K562 (cell line): ENCODE measurements at regions not wholly inside any gene's neighbourhood (a gene's known extent, or its start where the extent isn't known, plus 50 kb on each side); places are given as distances from the start of the nearest gene placed in this dataset.
A peak's percentile ranks its signal among the peaks of the same experiment; 100 is the strongest.

Experiments
- ARID3A ChIP-seq: IDR thresholded peaks from 2 replicates; pipeline ENCODE4 v1.6.1; 2012; ENCODE audit warnings: low read depth, low read length, improper control_type of control experiment, borderline replicate concordance
- BACH1 ChIP-seq: fragments of 200-800 bp; sonication (Bioruptor generic); IDR thresholded peaks from 2 replicates; pipeline ENCODE4 v1.6.1; 2016; ENCODE audit warnings: missing genetic modification characterization, missing compliant biosample characterization
- CC2D1A ChIP-seq: fragments of 450-650 bp; IDR thresholded peaks from 2 replicates; pipeline ENCODE4 v1.6.1; 2017; ENCODE audit warnings: mild to moderate bottlenecking
- E2F5 ChIP-seq: sonication (generic); formaldehyde crosslinking; IDR thresholded peaks from 2 replicates; pipeline ENCODE4 v1.8.0; 2022; ENCODE audit warnings: mild to moderate bottlenecking, missing genetic modification reagents
- E2F8 ChIP-seq: fragments of 450-650 bp; IDR thresholded peaks from 2 replicates; pipeline ENCODE4 v1.7.1; 2018; ENCODE audit warnings: mild to moderate bottlenecking, low read depth; ENCODE audit not compliant: partially characterized antibody
- EGR1 ChIP-seq: fragments of 450-650 bp; conservative IDR thresholded peaks from 2 replicates; pipeline ENCODE4 v1.6.1; 2017; ENCODE audit warnings: mild to moderate bottlenecking
- ELF4 ChIP-seq: fragments of 450-650 bp; formaldehyde crosslinking; IDR thresholded peaks from 2 replicates; pipeline ENCODE4 v1.4.0; 2022; ENCODE audit warnings: missing genetic modification characterization
- JUN ChIP-seq, 2 experiments: sonication (generic) in 1 of 2; formaldehyde crosslinking in 1 of 2; IDR thresholded peaks; 2 replicates each; pipeline versions ENCODE4 v1.6.1 to v1.8.0; 2012 to 2022; ENCODE audit warnings: borderline replicate concordance in 2 of 2, mild to moderate bottlenecking in 2 of 2, improper control_type of control experiment in 1 of 2, low read depth in 1 of 2, low read length in 1 of 2, missing genetic modification reagents in 1 of 2
- KAT2B ChIP-seq: IDR thresholded peaks from one replicate; pipeline ENCODE4 v1.6.1; 2012; ENCODE audit warnings: low read depth, mild to moderate bottlenecking, control low read depth, inconsistent platforms, low read length, moderate library complexity
- NONO ChIP-seq, 2 experiments: fragments of 200-400 bp in 1 of 2; fragments of 450-650 bp in 1 of 2; formaldehyde crosslinking in 1 of 2; IDR thresholded peaks; 2 replicates each; pipeline ENCODE4 v1.6.1; 2017; ENCODE audit warnings: low read depth in 2 of 2, mild to moderate bottlenecking in 2 of 2, moderate library complexity in 2 of 2, low read length in 1 of 2
- NR2F6 ChIP-seq: fragments of 450-650 bp; formaldehyde crosslinking; IDR thresholded peaks from 2 replicates; pipeline ENCODE4 v1.4.0; 2020; ENCODE audit warnings: mild to moderate bottlenecking
- PYGO2 ChIP-seq: fragments of 450-650 bp; IDR thresholded peaks from 2 replicates; pipeline ENCODE4 v1.6.1; 2016; ENCODE audit warnings: mild to moderate bottlenecking, missing genetic modification characterization, moderate library complexity, missing compliant biosample characterization
- ZNF830 ChIP-seq: fragments of 250-450 bp; sonication (Bioruptor Pico); IDR thresholded peaks from 2 replicates; pipeline ENCODE4 v1.5.0; 2021; ENCODE audit warnings: mild to moderate bottlenecking
- ZZZ3 ChIP-seq: fragments of 450-650 bp; IDR thresholded peaks from 2 replicates; pipeline ENCODE4 v1.6.1; 2016; ENCODE audit warnings: antibody characterized with exemption, mild to moderate bottlenecking, moderate library complexity
- TF ChIP-seq, protein P1 (sequence below): fragments of 250-450 bp; sonication (Bioruptor Pico); IDR thresholded peaks from 2 replicates; pipeline ENCODE4 v1.5.0; 2021; ENCODE audit warnings: mild to moderate bottlenecking, moderate library complexity

DNA sequence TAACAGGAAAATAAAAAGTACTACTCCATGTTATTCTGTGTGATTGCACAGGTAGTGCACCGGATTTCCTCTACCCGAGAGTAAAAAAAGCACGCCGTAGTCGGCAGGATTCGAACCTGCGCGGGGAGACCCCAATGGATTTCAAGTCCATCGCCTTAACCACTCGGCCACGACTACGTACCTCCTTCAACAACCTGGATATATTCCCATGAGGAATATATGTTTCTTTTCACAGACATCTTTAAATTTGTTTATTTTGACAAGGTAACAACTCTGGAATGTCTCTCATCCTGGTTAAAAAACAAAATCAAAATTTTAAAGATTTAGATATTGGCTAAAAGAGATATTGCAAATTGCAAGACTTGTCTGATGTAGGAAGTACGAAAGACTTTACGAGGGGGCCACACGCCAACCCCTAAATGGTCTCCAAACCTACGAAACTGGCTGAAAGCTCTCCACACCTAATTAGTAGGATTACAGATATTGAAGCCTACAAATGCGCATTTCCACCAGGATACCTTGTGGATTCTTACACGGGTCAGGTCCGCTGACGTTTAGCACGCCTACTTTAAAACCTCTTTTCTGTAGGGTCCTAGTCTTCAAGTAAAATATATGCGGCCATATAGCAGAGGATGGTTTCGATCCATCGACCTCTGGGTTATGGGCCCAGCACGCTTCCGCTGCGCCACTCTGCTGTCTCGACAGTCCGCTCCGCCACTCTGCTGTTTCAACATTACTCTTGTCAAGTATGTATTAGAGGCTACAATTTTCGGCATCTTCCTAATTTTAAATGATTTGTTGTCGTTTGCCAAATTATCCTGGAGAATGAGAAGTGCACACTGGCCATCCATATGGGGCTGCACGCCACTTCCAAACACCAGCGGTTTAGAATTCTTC, 52.2 kb upstream of the BTN3A2 start (continued):
- TF ChIP-seq EGR1: peak; percentile 35
- peak; percentile 79; the same call in 1 of the 2 replicates for TF ChIP-seq CC2D1A
- TF ChIP-seq ZZZ3: no peak
- 0 out of 2 replicates have a peak, but pooled peaks have one; percentile 25 for TF ChIP-seq BACH1 (tag)
- no peak for TF ChIP-seq E2F5 (CRISPR knock-in tag)
- no peak for TF ChIP-seq JUN (IDR thresholded peaks at IDR 0.05; ENCODE audit: borderline replicate concordance, low read depth, low read length)
- TF ChIP-seq JUN (CRISPR knock-in tag; IDR thresholded peaks at IDR 0.05; ENCODE audit: borderline replicate concordance): no peak
- TF ChIP-seq, protein P1, sequence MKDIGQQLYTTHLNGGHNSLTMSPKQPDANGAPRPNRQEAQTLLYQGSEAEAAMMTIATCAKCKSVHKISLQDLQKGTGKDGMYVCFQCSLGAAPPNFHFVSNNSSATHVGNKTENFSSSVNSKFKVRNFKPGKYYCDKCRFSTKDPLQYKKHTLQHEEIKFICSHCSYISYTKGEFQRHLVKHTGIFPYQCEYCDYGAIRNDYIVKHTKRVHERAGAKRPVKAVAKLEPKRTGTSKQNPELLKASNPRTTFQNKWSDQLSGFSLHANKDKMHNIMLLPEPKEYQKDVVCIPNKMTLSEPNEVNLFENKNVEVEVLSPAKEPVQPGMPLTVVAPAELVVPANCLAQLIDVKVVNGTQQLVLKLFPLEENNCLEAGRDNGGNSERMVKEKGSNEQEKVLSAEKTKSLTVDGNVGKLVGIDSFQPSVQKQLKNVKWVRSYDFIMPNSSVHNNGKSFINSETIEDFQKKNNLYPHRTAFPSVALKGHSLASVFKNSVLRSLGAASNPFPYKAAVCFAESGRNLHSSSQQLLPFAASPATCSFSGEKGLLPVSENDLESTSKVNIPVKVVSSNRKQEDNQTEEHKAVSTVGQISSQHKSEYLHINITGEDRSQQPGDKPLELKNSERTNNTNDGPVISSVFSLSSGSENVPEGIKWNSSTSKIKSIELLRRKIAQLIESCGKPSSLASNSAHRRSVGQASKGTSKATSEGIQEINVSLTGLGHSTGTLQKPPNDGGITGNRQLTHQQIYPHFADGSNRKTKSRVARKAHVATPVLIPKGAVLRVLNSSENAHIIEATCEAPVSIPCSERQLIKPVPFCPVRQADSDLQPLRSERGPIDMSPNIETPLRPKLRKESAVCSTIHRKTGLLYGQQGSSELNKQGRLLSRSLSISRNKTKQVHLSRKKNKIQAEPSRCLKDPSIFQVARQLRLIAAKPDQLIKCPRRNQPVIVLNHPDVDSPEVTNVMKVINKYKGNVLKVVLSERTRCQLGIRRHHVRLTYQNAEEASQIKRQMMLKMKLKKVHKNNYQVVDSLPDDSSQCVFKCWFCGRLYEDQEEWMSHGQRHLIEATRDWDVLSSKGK (CRISPR knock-in tag): no peak
- no peak for TF ChIP-seq E2F8
- TF ChIP-seq ELF4 (CRISPR knock-in tag): no peak
- 0 out of 2 replicates have a peak, but pooled peaks have one; percentile 27 for TF ChIP-seq NR2F6 (CRISPR knock-in tag)
- TF ChIP-seq ARID3A: peak; percentile 13; the same call in 1 of the 2 replicates
- 0 out of 2 replicates have a peak, but pooled peaks have one; percentile 12 for TF ChIP-seq PYGO2 (tag)
- TF ChIP-seq ZNF830 (CRISPR knock-in tag): no peak
- TF ChIP-seq NONO (IDR thresholded peaks at IDR 0.05; ENCODE audit: low read depth in 2 of 2, low read length in 1 of 2): no peak; a peak in 1 of 4 replicates
- no peak for TF ChIP-seq KAT2B
